Gastroesophageal sphincter (tissue), 4 donors: ENCODE measurements at regions not wholly inside any gene's neighbourhood (a gene's known extent, or its start where the extent isn't known, plus 50 kb on each side); places are given as distances from the start of the nearest gene placed in this dataset.
"Not testable (repeated sequence)": the region's sequence is repeated elsewhere in the genome, so short reads cannot be mapped to it uniquely, and the experiment has no call there.

Experiments
- ATAC-seq: fragments of 150-250 bp; one replicate; pipeline ENCODE4 v1.9.1; 2016; ENCODE audit warnings: mild to moderate bottlenecking, moderate library complexity
- H3K27ac ChIP-seq, 4 donors: fragments of 200-600 bp; sonication (generic) in 3 of 4; 1 replicate in 3 of 4; 2 replicates in 1 of 4; pipeline ENCODE4 v1.5.1; 2016 to 2019
- H3K27me3 ChIP-seq: fragments of 200-600 bp; sonication (generic); one replicate; pipeline ENCODE4 v1.5.1; 2019
- H3K36me3 ChIP-seq, 2 donors: fragments of 200-600 bp; sonication (generic); one replicate each; pipeline ENCODE4 v1.5.1; 2019; ENCODE audit warnings: control low read depth in 1 of 2
- H3K4me1 ChIP-seq, 3 donors: fragments of 200-600 bp; sonication (generic); 1 replicate in 2 of 3; 2 replicates in 1 of 3; pipeline ENCODE4 v1.5.1; 2016 to 2019; ENCODE audit warnings: control low read depth in 2 of 3
- H3K4me3 ChIP-seq, 2 donors: fragments of 200-600 bp; sonication (generic); one replicate each; pipeline ENCODE4 v1.5.1; 2019; ENCODE audit warnings: mild to moderate bottlenecking in 1 of 2, moderate library complexity in 1 of 2
- H3K9me3 ChIP-seq, 3 donors: fragments of 200-600 bp; sonication (generic); one replicate each; pipeline ENCODE4 v1.5.1; 2017 to 2019; ENCODE audit warnings: control low read depth in 2 of 3
- EP300 ChIP-seq: sonication (generic); formaldehyde crosslinking; IDR thresholded peaks from one replicate; pipeline ENCODE4 v1.6.1; 2017; ENCODE audit warnings: antibody characterized with exemption, mild to moderate bottlenecking
- POLR2A ChIP-seq, 2 donors: fragments of 450-650 bp; IDR thresholded peaks; one replicate each; pipeline ENCODE4 v1.6.1; 2017; ENCODE audit warnings: antibody characterized with exemption in 2 of 2, mild to moderate bottlenecking in 2 of 2, moderate library complexity in 1 of 2
- POLR2AphosphoS5 ChIP-seq: sonication (generic); formaldehyde crosslinking; IDR thresholded peaks from one replicate; pipeline ENCODE4 v1.6.1; 2017; ENCODE audit warnings: antibody characterized with exemption
- WGBS, 2 donors: methylation state at CpG; one replicate each; pipeline ENCODE4 v1.1.5; 2018; ENCODE audit warnings: low coverage in 1 of 2; 5-methylcytosine and 5-hydroxymethylcytosine counted together
- TF ChIP-seq, protein P1 (sequence below), 4 experiments: fragments of 200-600 bp in 2 of 4; fragments of 450-650 bp in 2 of 4; sonication (generic) in 1 of 4; IDR thresholded peaks; one replicate each; pipeline ENCODE4 v1.5.1; 2017 to 2019; ENCODE audit warnings: antibody characterized with exemption in 4 of 4, mild to moderate bottlenecking in 2 of 4, moderate library complexity in 2 of 4

DNA sequence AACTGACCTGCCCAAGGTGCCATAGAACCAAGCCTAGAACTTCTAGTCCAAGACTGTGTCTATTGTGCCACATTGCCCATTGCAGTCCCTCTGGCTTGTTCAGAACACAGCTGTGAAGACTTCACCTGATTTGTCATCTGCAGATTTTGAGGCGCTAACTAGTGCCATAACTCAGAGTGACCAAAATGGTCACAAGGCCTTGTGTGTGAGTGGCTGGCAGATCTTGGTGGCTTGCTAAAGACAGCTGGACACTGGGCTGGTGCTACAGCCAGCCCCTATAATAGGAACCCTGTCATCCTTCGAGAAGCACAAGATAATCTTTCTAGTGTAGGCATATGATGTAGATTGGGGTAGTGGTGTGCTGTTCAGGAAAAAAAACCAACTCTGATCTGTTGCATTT lies 63.7 kb upstream of the IFNLR1 start:
- Histone ChIP-seq H3K27ac (no peak overlapping the region), H3K4me3 (no peak overlapping the region), H3K9me3 (no peaks in the 10 kb centered on the region), H3K36me3 (no peaks in the 10 kb centered on the region), H3K27me3 (no peaks in the 10 kb centered on the region), H3K4me1 (no peaks in the 10 kb centered on the region)
- WGBS, 2 donors: no CpG with 5 or more reads among the region's 2 CpGs
- no peak for TF ChIP-seq POLR2AphosphoS5
- TF ChIP-seq POLR2A (IDR thresholded peaks at IDR 0.05): no peak
- TF ChIP-seq, protein P1, sequence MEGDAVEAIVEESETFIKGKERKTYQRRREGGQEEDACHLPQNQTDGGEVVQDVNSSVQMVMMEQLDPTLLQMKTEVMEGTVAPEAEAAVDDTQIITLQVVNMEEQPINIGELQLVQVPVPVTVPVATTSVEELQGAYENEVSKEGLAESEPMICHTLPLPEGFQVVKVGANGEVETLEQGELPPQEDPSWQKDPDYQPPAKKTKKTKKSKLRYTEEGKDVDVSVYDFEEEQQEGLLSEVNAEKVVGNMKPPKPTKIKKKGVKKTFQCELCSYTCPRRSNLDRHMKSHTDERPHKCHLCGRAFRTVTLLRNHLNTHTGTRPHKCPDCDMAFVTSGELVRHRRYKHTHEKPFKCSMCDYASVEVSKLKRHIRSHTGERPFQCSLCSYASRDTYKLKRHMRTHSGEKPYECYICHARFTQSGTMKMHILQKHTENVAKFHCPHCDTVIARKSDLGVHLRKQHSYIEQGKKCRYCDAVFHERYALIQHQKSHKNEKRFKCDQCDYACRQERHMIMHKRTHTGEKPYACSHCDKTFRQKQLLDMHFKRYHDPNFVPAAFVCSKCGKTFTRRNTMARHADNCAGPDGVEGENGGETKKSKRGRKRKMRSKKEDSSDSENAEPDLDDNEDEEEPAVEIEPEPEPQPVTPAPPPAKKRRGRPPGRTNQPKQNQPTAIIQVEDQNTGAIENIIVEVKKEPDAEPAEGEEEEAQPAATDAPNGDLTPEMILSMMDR (IDR thresholded peaks at IDR 0.05): no peak
- no peak for ATAC-seq

DNA sequence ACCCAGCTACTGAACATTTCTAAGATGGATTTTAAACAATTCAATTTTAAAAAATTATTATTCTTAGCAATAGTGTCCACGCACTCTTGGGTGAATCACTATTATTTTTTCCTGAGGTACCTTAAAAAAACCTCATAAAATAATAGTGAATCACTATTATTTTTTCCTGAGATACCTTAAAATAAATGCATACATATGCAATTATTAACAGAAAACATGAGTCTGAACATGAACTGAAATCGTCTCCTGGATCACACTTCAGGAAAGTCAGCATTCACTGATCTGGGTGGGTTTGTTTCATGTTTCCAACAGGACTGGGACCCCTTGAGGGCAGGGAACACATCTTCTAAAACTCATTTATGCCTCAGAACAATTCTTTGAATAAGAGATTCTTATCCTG lies 63.1 kb upstream of the IFNLR1 start:
- no peak for ATAC-seq
- H3K27ac ChIP-seq: no peak overlapping the region
- no peaks in the 10 kb centered on the region for H3K36me3 ChIP-seq
- H3K4me1 ChIP-seq: no peaks in the 10 kb centered on the region
- H3K27me3 ChIP-seq: no peaks in the 10 kb centered on the region
- H3K9me3 ChIP-seq: no peaks in the 10 kb centered on the region
- no peak for TF ChIP-seq POLR2A (IDR thresholded peaks at IDR 0.05)
- no peak for TF ChIP-seq POLR2AphosphoS5
- TF ChIP-seq EP300: no peak
- TF ChIP-seq, protein P1 (IDR thresholded peaks at IDR 0.05): no peak
- 89 to 95% methylated on average over 2 of the region's 2 CpGs for WGBS, 2 donors
- no peak overlapping the region for H3K4me3 ChIP-seq

DNA sequence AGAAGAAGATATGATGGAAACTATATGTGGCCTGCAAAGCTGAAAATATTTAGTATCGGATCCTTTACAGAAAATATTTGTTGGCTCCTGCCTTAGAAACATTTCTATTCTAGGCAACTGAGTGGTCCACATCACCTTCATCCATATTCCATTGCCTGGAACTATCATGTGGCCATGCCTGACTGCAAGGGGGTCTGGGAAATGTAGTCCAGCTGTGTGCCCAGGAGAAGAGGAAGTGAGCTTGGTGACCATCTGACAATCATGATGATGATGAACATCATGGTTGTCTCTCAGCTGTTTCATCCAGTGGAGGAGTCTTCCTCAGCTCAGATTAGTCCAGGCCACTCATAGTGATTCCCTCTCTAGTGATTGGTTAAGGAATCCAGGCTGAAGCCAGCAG lies 61.8 kb upstream of the IFNLR1 start:
- no peak overlapping the region for H3K27ac ChIP-seq
- WGBS, 2 donors: 79 to 100% methylated on average over 1 of the region's 1 CpG
- H3K36me3 ChIP-seq: no peaks in the 10 kb centered on the region
- H3K4me1 ChIP-seq: no peaks in the 10 kb centered on the region
- H3K9me3 ChIP-seq: no peaks in the 10 kb centered on the region
- H3K27me3 ChIP-seq: no peaks in the 10 kb centered on the region
- no peak for ATAC-seq
- H3K4me3 ChIP-seq: no peak overlapping the region
- TF ChIP-seq, protein P1 (IDR thresholded peaks at IDR 0.05): no peak

DNA sequence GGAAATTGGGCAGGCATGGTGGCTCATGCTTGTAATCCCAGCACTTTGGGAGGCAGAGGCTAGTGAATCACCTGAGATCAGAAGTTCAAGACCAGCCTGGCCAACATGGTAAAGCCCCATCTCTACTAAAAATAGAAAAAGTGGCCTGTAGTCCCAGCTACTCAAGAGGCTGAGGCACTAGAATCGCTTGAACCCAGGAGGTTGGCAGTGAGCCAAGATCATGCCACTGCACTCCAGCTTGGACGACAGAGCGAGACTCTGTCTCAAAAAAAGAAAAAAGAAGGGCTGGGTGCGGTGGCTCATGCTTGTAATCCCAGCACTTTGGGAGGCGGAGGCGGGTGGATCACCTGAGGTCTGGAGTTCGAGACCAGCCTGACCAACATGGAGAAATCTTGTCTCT lies 60.2 kb upstream of the IFNLR1 start:
- H3K36me3 ChIP-seq, H3K27me3 ChIP-seq, H3K4me1 ChIP-seq, H3K4me3 ChIP-seq, H3K27ac ChIP-seq, ATAC-seq, H3K9me3 ChIP-seq: not testable (repeated sequence)
- 72 to 84% methylated on average over 6 to 7 of the region's 7 CpGs for WGBS, 2 donors

DNA sequence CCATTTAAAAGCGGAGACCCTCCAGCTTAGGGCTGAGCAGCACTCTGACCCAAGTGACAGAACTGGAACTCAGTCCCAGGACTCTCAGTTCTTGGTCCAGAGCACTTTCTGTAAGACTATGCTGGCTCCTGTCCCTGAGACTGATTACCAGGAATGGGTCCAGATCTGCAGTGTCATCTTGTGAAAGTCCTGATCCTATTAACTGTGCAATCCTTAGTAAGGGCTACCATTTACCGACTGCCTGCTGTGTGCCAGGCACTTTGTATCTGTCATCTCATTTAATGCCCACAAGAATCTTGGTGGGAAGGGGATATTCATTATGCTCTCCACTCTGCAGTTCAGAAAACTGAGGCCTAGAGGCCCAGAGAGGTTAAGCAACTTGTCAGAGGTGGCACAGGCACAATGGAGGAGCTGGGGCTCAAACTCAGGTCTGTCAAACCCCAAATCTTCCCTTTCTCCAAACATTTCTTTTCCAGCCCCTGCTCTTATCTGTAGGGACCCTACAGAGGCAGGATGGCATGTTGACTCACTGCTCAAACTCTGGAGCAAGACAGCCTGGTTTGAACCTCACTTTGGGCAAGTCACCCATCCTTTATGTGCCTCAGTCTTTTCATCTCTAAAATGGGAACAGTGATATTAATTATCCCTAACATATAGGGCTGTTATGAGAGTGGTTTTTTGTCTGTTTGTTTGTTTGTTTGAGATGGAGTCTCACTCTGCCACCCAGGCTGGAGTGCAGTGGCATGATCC lies 57.6 kb upstream of the IFNLR1 start:
- no peak for ATAC-seq
- 100% methylated on average over 2 of the region's 2 CpGs; no CpG with 5 or more reads in 1 of the 2 donors for WGBS, 2 donors
- no peaks in the 10 kb centered on the region for H3K27me3 ChIP-seq

More for the DNA sequence above, 57.6 kb upstream of the IFNLR1 start:
- H3K4me1 ChIP-seq: no peaks in the 10 kb centered on the region
- H3K9me3 ChIP-seq: no peaks in the 10 kb centered on the region
- no peak overlapping the region for H3K27ac ChIP-seq
- H3K36me3 ChIP-seq: no peaks in the 10 kb centered on the region
- H3K4me3 ChIP-seq: no peak overlapping the region
- TF ChIP-seq EP300 (no peak), POLR2A (IDR thresholded peaks at IDR 0.05) (no peak), POLR2AphosphoS5 (no peak)
- TF ChIP-seq, protein P1 (IDR thresholded peaks at IDR 0.05): no peak
